SK-N-SH (cell line): ENCODE measurements at regions not wholly inside any gene's neighbourhood (a gene's known extent, or its start where the extent isn't known, plus 50 kb on each side); places are given as distances from the start of the nearest gene placed in this dataset.

Experiments
- CHD2 ChIP-seq: fragments of 150-350 bp; IDR thresholded peaks from 2 replicates; pipeline ENCODE4 v1.6.1; 2018; ENCODE audit warnings: low read length; ENCODE audit not compliant: partially characterized antibody
- EP300 ChIP-seq, 2 experiments: IDR thresholded peaks; 2 replicates each; pipeline versions ENCODE4 v1.4.0 to v1.6.1; 2012; ENCODE audit warnings: borderline replicate concordance in 1 of 2, low read depth in 1 of 2, low read length in 1 of 2
- EZH2phosphoT487 ChIP-seq: fragments of 200-600 bp; sonication (generic); IDR thresholded peaks from 2 replicates; pipeline ENCODE4 v1.6.1; 2017; ENCODE audit warnings: low read depth, mixed run types, mild to moderate bottlenecking, antibody characterized with exemption, moderate library complexity, borderline replicate concordance
- FOXM1 ChIP-seq: IDR thresholded peaks from 2 replicates; pipeline ENCODE4 v1.4.0; 2012; ENCODE audit warnings: low read depth, mild to moderate bottlenecking
- GABPA ChIP-seq: IDR thresholded peaks from 2 replicates; pipeline ENCODE4 v1.4.0; 2012; ENCODE audit warnings: low read depth, mild to moderate bottlenecking
- GATA2 ChIP-seq: sonication (generic); formaldehyde crosslinking; IDR thresholded peaks from 2 replicates; pipeline ENCODE4 v1.5.0; 2020; ENCODE audit warnings: mild to moderate bottlenecking, missing genetic modification reagents
- JUND ChIP-seq: IDR thresholded peaks from 2 replicates; pipeline ENCODE4 v1.4.0; 2012
- POLR2AphosphoS5 ChIP-seq: IDR thresholded peaks from 2 replicates; pipeline ENCODE4 v1.6.1; 2012; ENCODE audit warnings: low read depth, low read length
- RAD21 ChIP-seq: IDR thresholded peaks from 2 replicates; pipeline ENCODE4 v1.6.1; 2012; ENCODE audit warnings: mild to moderate bottlenecking, low read length
- RFX5 ChIP-seq: IDR thresholded peaks from 2 replicates; pipeline ENCODE4 v1.6.1; 2012; ENCODE audit warnings: mild to moderate bottlenecking, improper control_type of control experiment, low read length
- TAF1 ChIP-seq: IDR thresholded peaks from 2 replicates; pipeline ENCODE4 v1.6.1; 2012; ENCODE audit warnings: low read depth, mild to moderate bottlenecking, low read length, moderate library complexity, borderline replicate concordance
- TCF12 ChIP-seq: IDR thresholded peaks from 2 replicates; pipeline ENCODE4 v1.4.0; 2012
- TF ChIP-seq, protein P1 (sequence below): fragments of 200-600 bp; sonication (generic); IDR thresholded peaks from 2 replicates; pipeline ENCODE4 v1.6.1; 2017; ENCODE audit warnings: antibody characterized with exemption, mild to moderate bottlenecking, moderate library complexity
- TF ChIP-seq, protein P2 (sequence below): IDR thresholded peaks from 2 replicates; pipeline ENCODE4 v1.6.1; 2012; ENCODE audit warnings: mild to moderate bottlenecking, low read depth, low read length, moderate library complexity

DNA sequence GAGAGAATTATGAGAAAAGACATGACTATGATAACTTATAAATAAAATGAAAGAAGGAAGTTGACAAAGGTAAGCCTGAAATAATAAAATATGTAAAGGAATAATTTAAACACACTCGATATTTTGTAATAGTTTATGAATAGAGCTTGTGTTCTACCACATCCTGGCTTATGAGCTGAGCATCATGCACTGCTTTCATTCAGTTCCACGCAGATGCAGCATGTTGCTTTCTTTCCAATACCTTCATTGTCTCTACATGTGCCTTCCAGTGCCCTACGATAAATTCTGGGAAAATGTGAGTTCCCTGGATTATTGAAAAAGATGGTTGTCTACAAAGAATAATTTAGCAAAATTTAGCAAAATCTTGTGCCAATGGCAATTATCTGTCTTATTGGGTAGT lies 398.9 kb upstream of the SEMA3C start:
- TF ChIP-seq, protein P1, sequence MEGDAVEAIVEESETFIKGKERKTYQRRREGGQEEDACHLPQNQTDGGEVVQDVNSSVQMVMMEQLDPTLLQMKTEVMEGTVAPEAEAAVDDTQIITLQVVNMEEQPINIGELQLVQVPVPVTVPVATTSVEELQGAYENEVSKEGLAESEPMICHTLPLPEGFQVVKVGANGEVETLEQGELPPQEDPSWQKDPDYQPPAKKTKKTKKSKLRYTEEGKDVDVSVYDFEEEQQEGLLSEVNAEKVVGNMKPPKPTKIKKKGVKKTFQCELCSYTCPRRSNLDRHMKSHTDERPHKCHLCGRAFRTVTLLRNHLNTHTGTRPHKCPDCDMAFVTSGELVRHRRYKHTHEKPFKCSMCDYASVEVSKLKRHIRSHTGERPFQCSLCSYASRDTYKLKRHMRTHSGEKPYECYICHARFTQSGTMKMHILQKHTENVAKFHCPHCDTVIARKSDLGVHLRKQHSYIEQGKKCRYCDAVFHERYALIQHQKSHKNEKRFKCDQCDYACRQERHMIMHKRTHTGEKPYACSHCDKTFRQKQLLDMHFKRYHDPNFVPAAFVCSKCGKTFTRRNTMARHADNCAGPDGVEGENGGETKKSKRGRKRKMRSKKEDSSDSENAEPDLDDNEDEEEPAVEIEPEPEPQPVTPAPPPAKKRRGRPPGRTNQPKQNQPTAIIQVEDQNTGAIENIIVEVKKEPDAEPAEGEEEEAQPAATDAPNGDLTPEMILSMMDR: no peak
- TF ChIP-seq RFX5 (no peak), EZH2phosphoT487 (no peak), POLR2AphosphoS5 (no peak), TAF1 (no peak), GABPA (no peak), RAD21 (no peak), FOXM1 (no peak), EP300 (IDR thresholded peaks at IDR 0.05; ENCODE audit: borderline replicate concordance in 1 of 2, low read depth in 1 of 2, low read length in 1 of 2) (no peak), TCF12 (no peak), GATA2 (CRISPR knock-in tag) (no peak), CHD2 (no peak), JUND (no peak)
- TF ChIP-seq, protein P2, sequence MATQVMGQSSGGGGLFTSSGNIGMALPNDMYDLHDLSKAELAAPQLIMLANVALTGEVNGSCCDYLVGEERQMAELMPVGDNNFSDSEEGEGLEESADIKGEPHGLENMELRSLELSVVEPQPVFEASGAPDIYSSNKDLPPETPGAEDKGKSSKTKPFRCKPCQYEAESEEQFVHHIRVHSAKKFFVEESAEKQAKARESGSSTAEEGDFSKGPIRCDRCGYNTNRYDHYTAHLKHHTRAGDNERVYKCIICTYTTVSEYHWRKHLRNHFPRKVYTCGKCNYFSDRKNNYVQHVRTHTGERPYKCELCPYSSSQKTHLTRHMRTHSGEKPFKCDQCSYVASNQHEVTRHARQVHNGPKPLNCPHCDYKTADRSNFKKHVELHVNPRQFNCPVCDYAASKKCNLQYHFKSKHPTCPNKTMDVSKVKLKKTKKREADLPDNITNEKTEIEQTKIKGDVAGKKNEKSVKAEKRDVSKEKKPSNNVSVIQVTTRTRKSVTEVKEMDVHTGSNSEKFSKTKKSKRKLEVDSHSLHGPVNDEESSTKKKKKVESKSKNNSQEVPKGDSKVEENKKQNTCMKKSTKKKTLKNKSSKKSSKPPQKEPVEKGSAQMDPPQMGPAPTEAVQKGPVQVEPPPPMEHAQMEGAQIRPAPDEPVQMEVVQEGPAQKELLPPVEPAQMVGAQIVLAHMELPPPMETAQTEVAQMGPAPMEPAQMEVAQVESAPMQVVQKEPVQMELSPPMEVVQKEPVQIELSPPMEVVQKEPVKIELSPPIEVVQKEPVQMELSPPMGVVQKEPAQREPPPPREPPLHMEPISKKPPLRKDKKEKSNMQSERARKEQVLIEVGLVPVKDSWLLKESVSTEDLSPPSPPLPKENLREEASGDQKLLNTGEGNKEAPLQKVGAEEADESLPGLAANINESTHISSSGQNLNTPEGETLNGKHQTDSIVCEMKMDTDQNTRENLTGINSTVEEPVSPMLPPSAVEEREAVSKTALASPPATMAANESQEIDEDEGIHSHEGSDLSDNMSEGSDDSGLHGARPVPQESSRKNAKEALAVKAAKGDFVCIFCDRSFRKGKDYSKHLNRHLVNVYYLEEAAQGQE: no peak
